Amniotic stem cell (primary cell): ENCODE measurements at regions not wholly inside any gene's neighbourhood (a gene's known extent, or its start where the extent isn't known, plus 50 kb on each side); places are given as distances from the start of the nearest gene placed in this dataset.
"Not testable (repeated sequence)": the region's sequence is repeated elsewhere in the genome, so short reads cannot be mapped to it uniquely, and the experiment has no call there.

Experiments used
- DNase-seq: peaks from one replicate; lab custom pipeline; 2025; lab: John Stamatoyannopoulos, UW

GRCh38 chr7:65453341-65454030, 79.8 kb downstream of the ZNF92 start:
- no peak for DNase-seq

GRCh38 chr7:65454469-65454868, 80.8 kb downstream of the ZNF92 start:
- no peak for DNase-seq

GRCh38 chr7:65455050-65455449, 81.4 kb downstream of the ZNF92 start:
- not testable (repeated sequence) for DNase-seq

- no peak for DNase-seq
These were observed 84.0 kb downstream of the ZNF92 start for GRCh38 chr7:65457705-65458104.

- no peak for DNase-seq
These were observed 85.8 kb downstream of the ZNF92 start for GRCh38 chr7:65459438-65459837.

- no peak for DNase-seq
These were observed 88.6 kb downstream of the ZNF92 start for GRCh38 chr7:65462148-65462716.

- DNase-seq: no peak
These were observed 89.5 kb downstream of the ZNF92 start for GRCh38 chr7:65463184-65463583.

GRCh38 chr7:65469919-65470558, 96.4 kb downstream of the ZNF92 start:
- DNase-seq: not testable (repeated sequence)

GRCh38 chr7:65471587-65471986, 97.9 kb downstream of the ZNF92 start:
- DNase-seq: no peak

- DNase-seq: no peak
These were observed 101.5 kb downstream of the ZNF92 start for GRCh38 chr7:65475040-65475726.

- DNase-seq: no peak
These were observed 102.2 kb downstream of the ZNF92 start for GRCh38 chr7:65475734-65476319.

GRCh38 chr7:65477326-65477725, 103.7 kb downstream of the ZNF92 start:
- no peak for DNase-seq

GRCh38 chr7:65489260-65489767, 115.7 kb downstream of the ZNF92 start:
- DNase-seq: no peak

GRCh38 chr7:65496697-65497096, 123.0 kb downstream of the ZNF92 start:
- DNase-seq: not testable (repeated sequence)

- no peak for DNase-seq
These were observed 129.9 kb downstream of the ZNF92 start for GRCh38 chr7:65503434-65504152.

GRCh38 chr7:65504504-65505319, 131.1 kb downstream of the ZNF92 start:
- not testable (repeated sequence) for DNase-seq

GRCh38 chr7:65505320-65505633, 131.6 kb downstream of the ZNF92 start:
- DNase-seq: not testable (repeated sequence)

GRCh38 chr7:65508581-65509367, 135.1 kb downstream of the ZNF92 start:
- DNase-seq: not testable (repeated sequence)

GRCh38 chr7:65509368-65510186, 135.9 kb downstream of the ZNF92 start:
- DNase-seq: no peak
